ENCODE measurements at regions not wholly inside any gene's neighbourhood (a gene's known extent, or its start where the extent isn't known, plus 50 kb on each side); places are given as distances from the start of the nearest gene placed in this dataset.
"Not testable (repeated sequence)": the region's sequence is repeated elsewhere in the genome, so short reads cannot be mapped to it uniquely, and the experiment has no call there.

GRCh38 chr1:43108080-43108479 is 64.0 kb downstream of the EBNA1BP2 start:
- Histone ChIP-seq H3K4me3 (no peak overlapping the region), H3K27ac (no peak overlapping the region), H3K4me1 (replicated peaks in 1 of 2) (no peaks in the 10 kb centered on the region)
- no peak for ATAC-seq (replicated peaks in 6 of 8)
- 0 to 100% (median 88%) methylated on average over 1 to 3 of the region's 3 CpGs; no CpG with 5 or more reads in 3 of the 10 experiments for WGBS, 10 experiments
- in situ Hi-C loops (cut with MboI; ENCODE audit: low pct_unique_long_range_greater_than_20kb in 2 of 9, low sequenced_read_pairs in 9 of 9, unreplicated experiment in 9 of 9), result no loop called here

- no peak overlapping the region for H3K27ac ChIP-seq
- 20 to 97% (median 93%) methylated on average over 1 to 5 of the region's 19 CpGs; no CpG with 5 or more reads in 6 of the 10 experiments for WGBS, 10 experiments
- ATAC-seq (replicated peaks in 6 of 8), result no peak
- in situ Hi-C loops (cut with MboI; ENCODE audit: low pct_unique_long_range_greater_than_20kb in 2 of 9, low sequenced_read_pairs in 9 of 9, unreplicated experiment in 9 of 9), result no loop called here
- no peak overlapping the region for H3K4me3 ChIP-seq
- H3K4me1 ChIP-seq (replicated peaks in 1 of 2), result no peaks in the 10 kb centered on the region
Measured at GRCh38 chr1:43107664-43108063, 64.4 kb downstream of the EBNA1BP2 start.

GRCh38 chr1:43104027-43104763 is 67.9 kb downstream of the EBNA1BP2 start:
- H3K27ac ChIP-seq, result no peak overlapping the region
- in situ Hi-C loops (cut with MboI; ENCODE audit: low pct_unique_long_range_greater_than_20kb in 2 of 9, low sequenced_read_pairs in 9 of 9, unreplicated experiment in 9 of 9), result no loop called here
- 68 to 93% (median 85%) methylated on average over 1 to 3 of the region's 3 CpGs; no CpG with 5 or more reads in 2 of the 10 experiments for WGBS, 10 experiments
- no peaks in the 10 kb centered on the region for H3K4me1 ChIP-seq (replicated peaks in 1 of 2)
- no peak for ATAC-seq (replicated peaks in 6 of 8)
- no peak overlapping the region for H3K4me3 ChIP-seq

- ATAC-seq (replicated peaks in 6 of 8), result no peak
- in situ Hi-C loops (cut with MboI; ENCODE audit: low pct_unique_long_range_greater_than_20kb in 2 of 9, low sequenced_read_pairs in 9 of 9, unreplicated experiment in 9 of 9), result no loop called here
- H3K4me3 ChIP-seq, result no peak overlapping the region
- no peak overlapping the region for H3K27ac ChIP-seq
- H3K4me1 ChIP-seq (replicated peaks in 1 of 2), result no peaks in the 10 kb centered on the region
- 50 to 94% (median 73%) methylated on average over 1 to 2 of the region's 2 CpGs; no CpG with 5 or more reads in 6 of the 10 experiments for WGBS, 10 experiments
Measured at GRCh38 chr1:43101061-43101460, 71.0 kb downstream of the EBNA1BP2 start.

- no peaks in the 10 kb centered on the region for H3K4me1 ChIP-seq (replicated peaks in 1 of 2)
- peak in 1 of 8 experiments; percentile 85 for ATAC-seq (replicated peaks in 6 of 8)
- in situ Hi-C loops (cut with MboI; ENCODE audit: low pct_unique_long_range_greater_than_20kb in 2 of 9, low sequenced_read_pairs in 9 of 9, unreplicated experiment in 9 of 9), result loop anchor here in 2 of 9 experiments (25.0 kb wide), 3 partner anchors 511 to 1536 kb away; no protein-coding TSS in a partner anchor
- 14 to 95% (median 64%) methylated on average over 2 of the region's 2 CpGs; no CpG with 5 or more reads in 1 of the 10 experiments for WGBS, 10 experiments
- H3K27ac ChIP-seq, result no peak overlapping the region
- no peak overlapping the region for H3K4me3 ChIP-seq
Measured at GRCh38 chr1:43098200-43098599, 73.9 kb downstream of the EBNA1BP2 start.

- in situ Hi-C loops (cut with MboI; ENCODE audit: low pct_unique_long_range_greater_than_20kb in 2 of 9, low sequenced_read_pairs in 9 of 9, unreplicated experiment in 9 of 9), result loop anchor here in 2 of 9 experiments (25.0 kb wide), 3 partner anchors 509 to 1534 kb away; no protein-coding TSS in a partner anchor
Measured at GRCh38 chr1:43096528-43096927, 75.6 kb downstream of the EBNA1BP2 start.

GRCh38 chr1:43090812-43091211 is 81.3 kb downstream of the EBNA1BP2 start:
- not testable (repeated sequence) for H3K4me1 ChIP-seq (replicated peaks in 1 of 2); ATAC-seq (replicated peaks in 6 of 8); H3K4me3 ChIP-seq; H3K27ac ChIP-seq
- in situ Hi-C loops (cut with MboI; ENCODE audit: low pct_unique_long_range_greater_than_20kb in 2 of 9, low sequenced_read_pairs in 9 of 9, unreplicated experiment in 9 of 9), result loop anchor here in 2 of 9 experiments (25.0 kb wide), 3 partner anchors 504 to 1529 kb away; no protein-coding TSS in a partner anchor
- WGBS, 10 experiments, result 0 to 100% (median 59%) methylated on average over 1 to 6 of the region's 7 CpGs; no CpG with 5 or more reads in 1 of the 10 experiments

More at GRCh38 chr1:43096528-43096927, 75.6 kb downstream of the EBNA1BP2 start:
- not testable (repeated sequence) for ATAC-seq (replicated peaks in 6 of 8); H3K27ac ChIP-seq; H3K4me3 ChIP-seq; H3K4me1 ChIP-seq (replicated peaks in 1 of 2)
- WGBS, 10 experiments, result 66 to 100% (median 90%) methylated on average over 1 to 3 of the region's 3 CpGs

- not testable (repeated sequence) for H3K4me1 ChIP-seq (replicated peaks in 1 of 2); H3K4me3 ChIP-seq; ATAC-seq (replicated peaks in 6 of 8); H3K27ac ChIP-seq
- WGBS, 10 experiments, result 30 to 92% (median 60%) methylated on average over 1 to 2 of the region's 2 CpGs; no CpG with 5 or more reads in 1 of the 10 experiments
- in situ Hi-C loops (cut with MboI; ENCODE audit: low pct_unique_long_range_greater_than_20kb in 2 of 9, low sequenced_read_pairs in 9 of 9, unreplicated experiment in 9 of 9), result loop anchor here in 2 of 9 experiments (25.0 kb wide), 3 partner anchors 503 to 1528 kb away; no protein-coding TSS in a partner anchor
Measured at GRCh38 chr1:43090157-43090556, 81.9 kb downstream of the EBNA1BP2 start.

- Histone ChIP-seq H3K4me1 (replicated peaks in 1 of 2) (no peaks in the 10 kb centered on the region), H3K27ac (no peak overlapping the region), H3K4me3 (no peak overlapping the region)
- in situ Hi-C loops (cut with MboI; ENCODE audit: low pct_unique_long_range_greater_than_20kb in 2 of 9, low sequenced_read_pairs in 9 of 9, unreplicated experiment in 9 of 9), result loop anchor here in 2 of 9 experiments (25.0 kb wide), 3 partner anchors 496 to 1521 kb away; no protein-coding TSS in a partner anchor
- peak in 2 of 8 experiments; percentile 15 to 92 for ATAC-seq (replicated peaks in 6 of 8)
- WGBS, 10 experiments, result 0 to 100% (median 91%) methylated on average over 1 of the region's 1 CpG
Measured at GRCh38 chr1:43083375-43083891, 88.7 kb downstream of the EBNA1BP2 start.

GRCh38 chr1:43082740-43083139 is 89.3 kb downstream of the EBNA1BP2 start:
- Histone ChIP-seq H3K4me1 (replicated peaks in 1 of 2) (no peaks in the 10 kb centered on the region), H3K27ac (no peak overlapping the region), H3K4me3 (no peak overlapping the region)
- WGBS, 10 experiments, result 16 to 90% (median 58%) methylated on average over 2 to 6 of the region's 6 CpGs; no CpG with 5 or more reads in 1 of the 10 experiments
- in situ Hi-C loops (cut with MboI; ENCODE audit: low pct_unique_long_range_greater_than_20kb in 2 of 9, low sequenced_read_pairs in 9 of 9, unreplicated experiment in 9 of 9), result loop anchor here in 2 of 9 experiments (25.0 kb wide), 3 partner anchors 495 to 1520 kb away; no protein-coding TSS in a partner anchor
- peak in 2 of 8 experiments; percentile 78 to 88 for ATAC-seq (replicated peaks in 6 of 8)

- Histone ChIP-seq H3K27ac (no peak overlapping the region), H3K4me1 (replicated peaks in 1 of 2) (peaks cover 3 to 5% of the 10 kb centered on the region in 2 donors), H3K4me3 (no peak overlapping the region)
- no peak for ATAC-seq (replicated peaks in 6 of 8)
- in situ Hi-C loops (cut with MboI; ENCODE audit: low pct_unique_long_range_greater_than_20kb in 2 of 9, low sequenced_read_pairs in 9 of 9, unreplicated experiment in 9 of 9), result loop anchor here in 6 of 9 experiments (10.0 to 25.0 kb wide), 5 partner anchors 152 to 1515 kb away; no protein-coding TSS in a partner anchor
- 71 to 100% (median 88%) methylated on average over 1 to 3 of the region's 6 CpGs; no CpG with 5 or more reads in 4 of the 10 experiments for WGBS, 10 experiments
Measured at GRCh38 chr1:43077273-43077672, 94.8 kb downstream of the EBNA1BP2 start.

- in situ Hi-C loops (cut with MboI; ENCODE audit: low pct_unique_long_range_greater_than_20kb in 2 of 9, low sequenced_read_pairs in 9 of 9, unreplicated experiment in 9 of 9), result loop anchor here in 8 of 9 experiments (10.0 to 25.0 kb wide), 8 partner anchors 112 to 1512 kb away; partner anchors contain the start of genes TMEM269 (in 4 of the 8) and SLC2A1 (in 1 of the 8)
- WGBS, 10 experiments, result 29 to 87% (median 69%) methylated on average over 1 to 2 of the region's 2 CpGs; no CpG with 5 or more reads in 2 of the 10 experiments
- Histone ChIP-seq H3K4me3 (no peak overlapping the region), H3K27ac (no peak overlapping the region), H3K4me1 (replicated peaks in 1 of 2) (peaks cover 10 to 13% of the 10 kb centered on the region in 2 donors)
- ATAC-seq (replicated peaks in 6 of 8), result no peak
Measured at GRCh38 chr1:43074709-43075108, 97.4 kb downstream of the EBNA1BP2 start.

- in situ Hi-C loops (cut with MboI; ENCODE audit: low pct_unique_long_range_greater_than_20kb in 2 of 9, low sequenced_read_pairs in 9 of 9, unreplicated experiment in 9 of 9), result loop anchor here in 8 of 9 experiments (10.0 to 25.0 kb wide), 5 partner anchors 112 to 287 kb away; partner anchors contain the start of genes TMEM269 (in 4 of the 8) and SLC2A1 (in 1 of the 8)
- 43 to 100% (median 74%) methylated on average over 1 to 3 of the region's 3 CpGs; no CpG with 5 or more reads in 2 of the 10 experiments for WGBS, 10 experiments
- Histone ChIP-seq H3K4me1 (replicated peaks in 1 of 2) (peaks cover 15 to 17% of the 10 kb centered on the region in 2 donors), H3K27ac (no peak overlapping the region), H3K4me3 (no peak overlapping the region)
- ATAC-seq (replicated peaks in 6 of 8), result no peak
Measured at GRCh38 chr1:43074244-43074643, 97.8 kb downstream of the EBNA1BP2 start.
